ENCODE measurements at regions not wholly inside any gene's neighbourhood (a gene's known extent, or its start where the extent isn't known, plus 50 kb on each side); places are given as distances from the start of the nearest gene placed in this dataset.

DNA sequence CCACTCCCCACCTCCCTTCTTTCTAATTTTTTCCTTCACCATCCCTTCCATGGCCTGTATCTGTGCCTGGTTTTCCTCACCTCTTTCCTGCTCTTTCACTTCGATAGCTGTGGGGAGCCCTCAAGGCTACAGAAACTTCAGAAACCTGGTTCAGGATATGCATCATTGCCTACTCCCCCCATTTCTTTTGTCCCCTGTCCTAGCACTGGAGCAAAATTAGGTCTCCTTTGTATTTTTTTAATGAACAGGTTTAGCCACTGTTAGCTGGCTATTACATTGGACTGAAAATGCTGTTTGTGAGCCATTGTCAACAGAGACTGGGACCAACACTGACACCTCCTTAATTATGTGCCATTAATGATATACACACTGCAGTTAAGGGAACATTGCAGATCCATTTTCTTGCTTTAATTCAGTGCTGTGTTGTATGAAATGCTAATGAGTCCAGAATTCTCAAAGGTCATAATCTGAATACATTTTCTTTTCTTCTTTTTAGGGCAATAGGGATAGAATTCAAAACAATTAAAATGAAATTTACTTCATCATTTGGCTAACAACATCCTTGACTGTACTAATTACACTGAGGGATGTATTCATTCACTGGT is 138.6 kb downstream of the PDCD6IP start:
- TF ChIP-seq POLR2AphosphoS5 (IDR thresholded peaks at IDR 0.05; ENCODE audit: insufficient read depth, low read depth, low read length), result no peak
- TF ChIP-seq, protein P1, sequence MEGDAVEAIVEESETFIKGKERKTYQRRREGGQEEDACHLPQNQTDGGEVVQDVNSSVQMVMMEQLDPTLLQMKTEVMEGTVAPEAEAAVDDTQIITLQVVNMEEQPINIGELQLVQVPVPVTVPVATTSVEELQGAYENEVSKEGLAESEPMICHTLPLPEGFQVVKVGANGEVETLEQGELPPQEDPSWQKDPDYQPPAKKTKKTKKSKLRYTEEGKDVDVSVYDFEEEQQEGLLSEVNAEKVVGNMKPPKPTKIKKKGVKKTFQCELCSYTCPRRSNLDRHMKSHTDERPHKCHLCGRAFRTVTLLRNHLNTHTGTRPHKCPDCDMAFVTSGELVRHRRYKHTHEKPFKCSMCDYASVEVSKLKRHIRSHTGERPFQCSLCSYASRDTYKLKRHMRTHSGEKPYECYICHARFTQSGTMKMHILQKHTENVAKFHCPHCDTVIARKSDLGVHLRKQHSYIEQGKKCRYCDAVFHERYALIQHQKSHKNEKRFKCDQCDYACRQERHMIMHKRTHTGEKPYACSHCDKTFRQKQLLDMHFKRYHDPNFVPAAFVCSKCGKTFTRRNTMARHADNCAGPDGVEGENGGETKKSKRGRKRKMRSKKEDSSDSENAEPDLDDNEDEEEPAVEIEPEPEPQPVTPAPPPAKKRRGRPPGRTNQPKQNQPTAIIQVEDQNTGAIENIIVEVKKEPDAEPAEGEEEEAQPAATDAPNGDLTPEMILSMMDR (IDR thresholded peaks at IDR 0.05; ENCODE audit: extremely low read depth in 1 of 2, insufficient read depth in 1 of 2, low read depth in 1 of 2, low read length in 2 of 2), result no peak
- no peak for TF ChIP-seq POLR2A (IDR thresholded peaks at IDR 0.05; ENCODE audit: low read depth, low read length)
- TF ChIP-seq FOS (IDR thresholded peaks at IDR 0.05; ENCODE audit: borderline replicate concordance, insufficient read depth, low read length), result no peak
- TF ChIP-seq, protein P2, sequence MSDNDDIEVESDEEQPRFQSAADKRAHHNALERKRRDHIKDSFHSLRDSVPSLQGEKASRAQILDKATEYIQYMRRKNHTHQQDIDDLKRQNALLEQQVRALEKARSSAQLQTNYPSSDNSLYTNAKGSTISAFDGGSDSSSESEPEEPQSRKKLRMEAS (IDR thresholded peaks at IDR 0.05; ENCODE audit: insufficient read depth, insufficient read length), result no peak
- no peak for TF ChIP-seq JUN (IDR thresholded peaks at IDR 0.05; ENCODE audit: borderline replicate concordance, insufficient read depth, insufficient read length, low read depth)
- TF ChIP-seq MYC (IDR thresholded peaks at IDR 0.05; ENCODE audit: low read depth, low read length), result no peak
- no peak for TF ChIP-seq EZH2 (IDR thresholded peaks at IDR 0.05; ENCODE audit: borderline replicate concordance, low read depth, low read length, severe bottlenecking)
- TF ChIP-seq GATA2 (IDR thresholded peaks at IDR 0.05; ENCODE audit: insufficient read depth, insufficient read length, low read depth, low read length), result no peak
- Histone ChIP-seq H2AFZ (ENCODE audit: low read depth, low read length) (no peak overlapping the region), H3K27me3 (ENCODE audit: control insufficient read depth in 2 of 2, insufficient read depth in 2 of 2, low read length in 2 of 2) (peaks cover 0 to 8% of the 10 kb centered on the region in 2 experiments), H3K4me3 (replicated peaks in 1 of 3; ENCODE audit: insufficient read depth in 1 of 3, low read depth in 1 of 3, low read length in 3 of 3) (no peak overlapping the region), H3K9ac (replicated peaks; ENCODE audit: extremely low read depth, insufficient read depth, low read length) (no peak overlapping the region), H4K20me1 (replicated peaks; ENCODE audit: control insufficient read depth, extremely low read depth, insufficient read depth, low read length) (no peaks in the 10 kb centered on the region), H3K4me1 (ENCODE audit: control insufficient read depth, extremely low read depth, insufficient read depth, low read length) (no peaks in the 10 kb centered on the region), H3K27ac (ENCODE audit: insufficient read depth, low read depth, low read length) (no peak overlapping the region), H3K36me3 (ENCODE audit: control insufficient read depth in 2 of 2, extremely low read depth in 1 of 2, insufficient read depth in 2 of 2, low read length in 2 of 2) (no peaks in the 10 kb centered on the region), H3K9me1 (replicated peaks; ENCODE audit: control insufficient read depth, extremely low read depth, insufficient read depth, low read length) (no peaks in the 10 kb centered on the region), H3K79me2 (ENCODE audit: control insufficient read depth, insufficient read depth, low read length) (no peaks in the 10 kb centered on the region), H3K9me3 (replicated peaks; ENCODE audit: control insufficient read depth, insufficient read depth, low read length) (no peaks in the 10 kb centered on the region), H3K4me2 (ENCODE audit: insufficient read depth, low read length) (no peak overlapping the region)
- intact Hi-C loops (cut with micrococcal nuclease), result no loop called here
- FAIRE-seq (no peak), DNase-seq (ENCODE audit: low read depth, low spot score) (no peak)
- dilution Hi-C loops (cut with MboI; ENCODE audit: extremely low pct_ligation_motif_present, low sequenced_read_pairs), result no loop called here
- CTCF ChIA-PET, result no interaction called here
- POLR2A ChIA-PET, result no interaction called here
- no TSS peak for BruUV-seq (replicated peaks)

All from endothelial cell of umbilical vein (primary cell).